DND-41 (cell line): ENCODE measurements at regions not wholly inside any gene's neighbourhood (a gene's known extent, or its start where the extent isn't known, plus 50 kb on each side); places are given as distances from the start of the nearest gene placed in this dataset.

Experiments used
- ATAC-seq: fragments of 200-7000 bp; cut with Tn5 transposase; 3 replicates; pipeline ENCODE4 v1.9.1; 2021; ENCODE audit warnings: low read depth; ENCODE audit not compliant: insufficient read depth
- DNase-seq: peaks from one replicate; pipeline ENCODE4 v3.0.0-alpha.2; 2020
- H2AFZ ChIP-seq: 2 replicates; pipeline ENCODE4 v1.6.0; 2012; ENCODE audit warnings: low read depth, low read length
- H3K27ac ChIP-seq: 2 replicates; pipeline ENCODE4 v1.5.1; 2012; ENCODE audit warnings: low read length, inconsistent platforms
- H3K27me3 ChIP-seq: fragments of 200-600 bp; sonication (generic); 2 replicates; pipeline ENCODE4 v1.6.0; 2012; ENCODE audit warnings: low read length, mild to moderate bottlenecking, inconsistent platforms; ENCODE audit not compliant: insufficient read depth, poor library complexity
- H3K36me3 ChIP-seq: 2 replicates; pipeline ENCODE4 v1.5.1; 2012; ENCODE audit warnings: low read length, inconsistent platforms; ENCODE audit not compliant: insufficient read depth
- H3K4me1 ChIP-seq: 2 replicates; pipeline ENCODE4 v1.5.1; 2012; ENCODE audit warnings: mild to moderate bottlenecking, low read length; ENCODE audit not compliant: insufficient read depth
- H3K4me2 ChIP-seq: 2 replicates; pipeline ENCODE4 v1.6.0; 2012; ENCODE audit warnings: mild to moderate bottlenecking, moderate library complexity, low read length, inconsistent platforms; ENCODE audit not compliant: insufficient read depth
- H3K4me3 ChIP-seq, 2 experiments: fragments of 200-600 bp in 1 of 2; shearing (Covaris generic) in 1 of 2; 2 replicates each; pipeline ENCODE4 v1.5.1; 2012 to 2016; ENCODE audit warnings: inconsistent platforms in 2 of 2, low read length in 2 of 2, mild to moderate bottlenecking in 2 of 2, low read depth in 1 of 2, moderate library complexity in 1 of 2
- H3K79me2 ChIP-seq: 2 replicates; pipeline ENCODE4 v1.6.0; 2012; ENCODE audit warnings: low read length, inconsistent platforms; ENCODE audit not compliant: insufficient read depth
- H3K9ac ChIP-seq: 2 replicates; pipeline ENCODE4 v1.6.0; 2012; ENCODE audit warnings: low read depth, mild to moderate bottlenecking, inconsistent platforms, low read length, moderate library complexity
- H3K9me3 ChIP-seq: 2 replicates; pipeline ENCODE4 v1.5.1; 2012; ENCODE audit warnings: low read length, moderate library complexity, mild to moderate bottlenecking, inconsistent platforms; ENCODE audit not compliant: insufficient read depth, severe bottlenecking
- H4K20me1 ChIP-seq: 2 replicates; pipeline ENCODE4 v1.6.0; 2012; ENCODE audit warnings: low read length; ENCODE audit not compliant: insufficient read depth
- CTCF ChIP-seq: IDR thresholded peaks from 2 replicates; pipeline ENCODE4 v1.5.1; 2012; ENCODE audit warnings: borderline replicate concordance, low read length, moderate library complexity, mild to moderate bottlenecking; ENCODE audit not compliant: poor library complexity, severe bottlenecking; ENCODE audit errors: extremely low read depth
- EZH2 ChIP-seq: IDR thresholded peaks from 3 replicates; pipeline ENCODE4 v1.6.1; 2012; ENCODE audit warnings: borderline replicate concordance, low read depth, mild to moderate bottlenecking, moderate library complexity, low read length, inconsistent platforms; ENCODE audit not compliant: severe bottlenecking

GRCh38 chr9:93391898-93392297 lies 59.6 kb upstream of the FAM120A start:
- ATAC-seq (no peak), DNase-seq (no peak)
- no peak overlapping the region for H3K4me2 ChIP-seq
- H3K4me1 ChIP-seq = no peaks in the 10 kb centered on the region
- no peak overlapping the region for H2AFZ ChIP-seq
- H3K27ac ChIP-seq = no peak overlapping the region
- no peaks in the 10 kb centered on the region for H4K20me1 ChIP-seq
- H3K4me3 ChIP-seq = no peak overlapping the region
- no peak for TF ChIP-seq CTCF
- H3K36me3 ChIP-seq = no peaks in the 10 kb centered on the region
- H3K27me3 ChIP-seq = peaks cover 2% of the 10 kb centered on the region
- no peak overlapping the region for H3K9ac ChIP-seq
- H3K79me2 ChIP-seq = no peaks in the 10 kb centered on the region
- no peaks in the 10 kb centered on the region for H3K9me3 ChIP-seq

- Histone ChIP-seq H2AFZ (no peak overlapping the region), H3K79me2 (no peaks in the 10 kb centered on the region), H3K9me3 (no peaks in the 10 kb centered on the region), H3K27me3 (peaks cover 6% of the 10 kb centered on the region), H3K36me3 (no peaks in the 10 kb centered on the region), H4K20me1 (no peaks in the 10 kb centered on the region), H3K27ac (no peak overlapping the region), H3K4me1 (no peaks in the 10 kb centered on the region), H3K9ac (no peak overlapping the region), H3K4me3 (no peak overlapping the region), H3K4me2 (no peak overlapping the region)
- DNase-seq (no peak), ATAC-seq (no peak)
- TF ChIP-seq CTCF (no peak), EZH2 (no peak)
Measured at GRCh38 chr9:93392974-93393373, 58.5 kb upstream of the FAM120A start.
